ENCODE measurements at regions not wholly inside any gene's neighbourhood (a gene's known extent, or its start where the extent isn't known, plus 50 kb on each side); places are given as distances from the start of the nearest gene placed in this dataset.

DNA sequence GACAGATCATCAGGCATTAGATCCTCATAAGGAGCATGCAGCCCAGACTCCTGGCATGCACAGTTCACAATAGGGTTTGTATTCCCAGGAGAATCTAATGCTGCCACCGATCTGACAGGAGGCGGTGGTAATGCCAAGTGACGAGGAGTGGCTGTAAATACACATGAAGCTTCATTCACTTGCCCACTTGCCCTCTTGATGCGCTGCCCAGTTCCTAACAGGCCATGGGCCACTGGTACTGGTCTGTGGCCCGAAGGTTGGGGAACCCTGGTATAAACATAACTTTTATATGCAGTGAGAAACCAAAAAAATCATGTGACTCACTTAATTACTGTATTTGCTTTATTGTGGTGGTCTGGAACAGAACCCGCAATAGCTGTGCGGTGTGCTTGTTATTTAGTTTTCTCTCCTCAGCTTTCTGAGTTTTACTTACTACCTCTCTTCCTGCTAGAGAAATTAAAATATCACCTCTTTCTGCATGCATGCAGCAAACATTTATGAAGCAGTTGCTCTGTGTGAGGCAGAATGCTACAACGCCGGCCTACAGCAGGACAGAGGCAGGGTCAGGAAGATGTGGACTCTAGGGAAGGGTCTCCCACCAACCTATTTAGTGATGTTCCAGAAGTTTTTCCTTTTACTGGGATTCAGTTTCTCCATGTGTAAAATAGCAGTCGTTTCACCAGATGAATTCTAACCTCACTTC, 151.3 kb downstream of the MAF start:
- TF ChIP-seq, protein P1, sequence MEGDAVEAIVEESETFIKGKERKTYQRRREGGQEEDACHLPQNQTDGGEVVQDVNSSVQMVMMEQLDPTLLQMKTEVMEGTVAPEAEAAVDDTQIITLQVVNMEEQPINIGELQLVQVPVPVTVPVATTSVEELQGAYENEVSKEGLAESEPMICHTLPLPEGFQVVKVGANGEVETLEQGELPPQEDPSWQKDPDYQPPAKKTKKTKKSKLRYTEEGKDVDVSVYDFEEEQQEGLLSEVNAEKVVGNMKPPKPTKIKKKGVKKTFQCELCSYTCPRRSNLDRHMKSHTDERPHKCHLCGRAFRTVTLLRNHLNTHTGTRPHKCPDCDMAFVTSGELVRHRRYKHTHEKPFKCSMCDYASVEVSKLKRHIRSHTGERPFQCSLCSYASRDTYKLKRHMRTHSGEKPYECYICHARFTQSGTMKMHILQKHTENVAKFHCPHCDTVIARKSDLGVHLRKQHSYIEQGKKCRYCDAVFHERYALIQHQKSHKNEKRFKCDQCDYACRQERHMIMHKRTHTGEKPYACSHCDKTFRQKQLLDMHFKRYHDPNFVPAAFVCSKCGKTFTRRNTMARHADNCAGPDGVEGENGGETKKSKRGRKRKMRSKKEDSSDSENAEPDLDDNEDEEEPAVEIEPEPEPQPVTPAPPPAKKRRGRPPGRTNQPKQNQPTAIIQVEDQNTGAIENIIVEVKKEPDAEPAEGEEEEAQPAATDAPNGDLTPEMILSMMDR (IDR thresholded peaks at IDR 0.05; ENCODE audit: control extremely low read depth, extremely low read depth, low read depth, missing control alignments): no peak
- no peak for DNase-seq (ENCODE audit: extremely low spot score)
- ChIA-PET CTCF (interaction anchor here (1.0 to 1.7 kb wide), 2 partner anchors 13 to 16 kb away, joined by 3 to 4 read pairs; no protein-coding TSS in a partner anchor), POLR2A (no interaction called here)

DNA sequence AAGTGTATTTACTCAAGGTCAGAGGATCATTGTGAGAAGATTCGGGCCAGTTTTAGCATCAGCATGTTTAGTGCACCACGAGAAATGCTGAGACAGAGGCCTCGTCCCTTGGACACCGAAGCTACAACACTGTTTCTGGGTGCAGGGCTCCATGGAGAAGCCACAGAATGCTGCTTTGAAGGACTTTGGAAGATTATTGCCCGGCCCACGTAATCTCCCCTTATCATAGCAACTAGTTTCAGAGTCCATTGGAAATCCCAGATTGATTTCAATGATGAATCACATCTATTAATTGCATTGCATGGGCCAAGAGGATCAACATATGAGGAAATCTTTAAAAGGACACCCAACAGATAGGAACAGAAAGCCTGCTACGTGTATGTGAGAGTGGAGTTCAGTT, 156.0 kb downstream of the MAF start:
- ChIA-PET POLR2A (no interaction called here), CTCF (no interaction called here)
- DNase-seq (ENCODE audit: extremely low spot score): no peak
- TF ChIP-seq, protein P1 (IDR thresholded peaks at IDR 0.05; ENCODE audit: control extremely low read depth, extremely low read depth, low read depth, missing control alignments): no peak

DNA sequence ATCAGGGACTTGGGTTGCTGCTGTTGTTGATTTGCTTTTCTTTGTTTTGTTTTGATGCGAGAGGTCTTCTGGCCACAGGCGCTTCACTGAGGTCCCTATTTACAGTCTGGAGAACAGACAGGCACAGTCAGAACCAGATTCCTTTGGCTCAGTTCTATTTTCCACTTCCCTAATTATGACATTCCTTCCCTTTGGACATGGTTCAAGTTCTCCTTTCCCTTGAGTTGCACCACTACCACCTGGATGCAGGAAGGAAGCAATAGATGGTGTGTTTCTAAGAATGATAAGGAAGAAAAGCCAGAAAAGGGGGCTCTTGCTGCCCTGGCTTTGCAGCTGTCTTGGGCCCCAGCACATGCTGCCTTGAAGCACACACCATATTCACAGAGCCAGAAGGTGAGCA, 160.6 kb downstream of the MAF start:
- POLR2A ChIA-PET: no interaction called here

DNA sequence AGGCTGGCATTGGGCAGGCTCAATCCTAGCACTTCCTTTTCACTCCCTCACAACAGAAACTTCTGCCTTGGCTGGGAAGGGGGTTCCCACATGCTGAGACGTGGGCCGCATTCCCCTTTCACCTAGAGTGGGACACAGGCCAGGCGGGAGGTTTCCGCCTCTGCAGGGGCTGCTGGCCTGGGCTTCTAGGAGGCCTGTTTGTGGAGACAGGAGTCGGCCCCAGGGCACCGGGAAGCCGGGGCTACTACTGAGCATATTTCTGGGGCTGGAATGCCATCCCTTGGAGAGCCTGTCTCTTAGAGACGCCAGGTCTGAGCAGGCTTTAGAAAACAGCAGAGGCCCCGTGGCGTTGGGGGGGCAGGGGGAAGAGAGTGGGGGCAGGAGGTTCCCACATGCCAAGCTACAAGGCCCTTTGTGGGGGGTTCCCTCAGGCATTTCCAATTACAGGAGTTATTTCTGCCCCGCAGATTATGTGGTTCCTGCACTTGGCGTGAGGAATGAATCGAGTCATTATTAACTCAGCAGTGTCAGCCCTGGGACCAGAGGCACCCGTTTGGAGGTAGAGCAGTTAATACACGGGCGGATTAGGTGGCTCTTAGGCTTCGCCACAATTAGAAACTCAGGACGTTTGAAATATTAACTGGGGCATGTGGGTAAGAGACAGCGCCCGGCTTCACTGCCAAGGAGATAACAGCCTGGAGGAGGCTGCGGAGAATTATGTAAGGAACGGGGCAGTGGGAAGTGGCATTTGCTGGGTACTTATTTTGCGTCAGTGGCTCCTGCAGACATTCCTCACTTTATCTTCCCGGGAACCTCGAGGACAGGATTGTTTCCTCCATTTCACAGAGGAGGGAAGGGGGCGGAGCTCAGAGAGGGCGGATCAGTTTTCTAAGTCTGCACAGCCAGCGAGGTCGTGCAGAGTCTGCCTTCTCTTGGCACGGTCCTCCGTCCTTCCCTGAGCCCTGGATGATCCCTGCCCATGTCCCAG, 162.5 kb downstream of the MAF start:
- CTCF ChIA-PET: no interaction called here
- TF ChIP-seq, protein P1 (IDR thresholded peaks at IDR 0.05; ENCODE audit: control extremely low read depth, extremely low read depth, low read depth, missing control alignments): no peak
- DNase-seq (ENCODE audit: extremely low spot score): no peak
- POLR2A ChIA-PET: no interaction called here

More for the DNA sequence above, 160.6 kb downstream of the MAF start:
- CTCF ChIA-PET: no interaction called here
- no peak for DNase-seq (ENCODE audit: extremely low spot score)
- TF ChIP-seq, protein P1 (IDR thresholded peaks at IDR 0.05; ENCODE audit: control extremely low read depth, extremely low read depth, low read depth, missing control alignments): no peak

DNA sequence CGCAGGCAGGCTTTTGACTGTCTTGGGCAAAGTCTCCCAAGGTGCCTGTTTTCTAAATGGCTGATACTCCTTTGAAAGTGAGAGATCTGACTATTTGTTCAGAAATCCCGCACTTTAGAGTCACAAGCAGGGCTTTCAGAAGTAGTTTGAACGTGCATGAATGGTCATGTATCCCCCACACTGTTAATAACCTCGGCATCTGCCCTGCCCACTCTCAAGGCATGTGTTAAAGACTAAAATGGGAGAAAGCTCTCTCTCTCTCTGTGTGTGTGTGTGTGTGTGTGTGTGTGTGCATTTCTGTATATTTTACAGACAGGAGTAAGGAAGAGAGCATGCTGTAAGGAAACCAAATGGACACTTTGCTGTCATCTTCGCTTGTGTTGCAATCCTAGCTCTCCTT, 163.7 kb downstream of the MAF start:
- CTCF ChIA-PET: no interaction called here
- POLR2A ChIA-PET: no interaction called here
- no peak for DNase-seq (ENCODE audit: extremely low spot score)

DNA sequence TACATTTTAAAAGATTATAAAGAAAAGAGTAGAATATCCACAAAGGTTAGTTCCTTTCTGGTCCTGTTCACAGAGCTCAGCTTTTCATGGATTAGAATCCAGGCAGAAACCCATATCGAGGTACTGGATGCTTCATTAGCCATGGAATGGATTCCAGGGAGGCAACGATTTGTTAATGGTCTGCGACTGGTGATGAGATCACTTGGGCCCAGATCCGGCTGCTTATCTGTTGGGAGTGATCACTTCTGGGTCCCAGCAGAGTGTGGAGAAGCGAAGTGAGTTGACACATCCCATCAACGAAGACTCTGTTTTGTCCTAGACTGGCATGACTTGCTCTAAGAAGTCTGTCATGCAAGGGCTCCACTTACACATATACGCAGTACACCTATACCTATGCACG, 165.8 kb downstream of the MAF start:
- TF ChIP-seq, protein P1 (IDR thresholded peaks at IDR 0.05; ENCODE audit: control extremely low read depth, extremely low read depth, low read depth, missing control alignments): no peak
- CTCF ChIA-PET: interaction anchor here (1.2 to 1.3 kb wide), 2 partner anchors 20 to 27 kb away, joined by 3 read pairs; no protein-coding TSS in a partner anchor
- DNase-seq (ENCODE audit: extremely low spot score): no peak
- POLR2A ChIA-PET: no interaction called here

More for the DNA sequence above, 163.7 kb downstream of the MAF start:
- TF ChIP-seq, protein P1 (IDR thresholded peaks at IDR 0.05; ENCODE audit: control extremely low read depth, extremely low read depth, low read depth, missing control alignments): no peak
